ENCODE measurements at regions not wholly inside any gene's neighbourhood (a gene's known extent, or its start where the extent isn't known, plus 50 kb on each side); places are given as distances from the start of the nearest gene placed in this dataset.

DNA sequence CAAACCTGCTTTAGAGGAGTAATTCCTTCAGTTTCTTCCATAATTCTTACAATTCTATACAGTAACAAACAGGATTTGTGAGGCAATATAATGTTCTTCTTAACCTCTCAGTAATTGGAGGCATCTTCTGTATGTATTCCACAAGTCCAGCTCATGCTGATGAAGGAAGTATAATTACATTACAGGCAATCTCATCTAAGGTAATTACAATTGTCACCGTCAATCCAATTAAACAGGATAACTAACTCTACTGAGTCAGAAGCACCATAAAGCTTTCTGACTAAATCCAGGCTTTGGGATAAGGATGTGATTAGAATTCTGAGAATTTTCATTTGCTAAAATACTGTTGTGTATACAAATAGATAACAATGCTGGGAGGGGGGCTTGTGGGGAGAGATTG lies 115.2 kb upstream of the SEMA6D start:
- H2BK15ac ChIP-seq (ENCODE audit: low read depth, low read length), result no peak overlapping the region
- H3K4me1 ChIP-seq (ENCODE audit: insufficient read depth, low read length), result peaks cover 5% of the 10 kb centered on the region; the same call in 1 of the 2 replicates
- no peaks in the 10 kb centered on the region for H3K79me1 ChIP-seq (ENCODE audit: insufficient read depth, low read depth, low read length, poor library complexity, severe bottlenecking)
- no peak overlapping the region for H2BK120ac ChIP-seq (ENCODE audit: low read depth, low read length, poor library complexity, severe bottlenecking)
- Mint-ChIP-seq H3K4me3 (no peak overlapping the region), H3K27ac (no peak overlapping the region), H3K9me3 (peaks cover 0 to 2% of the 10 kb centered on the region in 2 experiments; a peak in 1 of 5 replicates), H3K4me1 (peaks cover 16 to 23% of the 10 kb centered on the region in 2 experiments), H3K27me3 (ENCODE audit: low read depth) (no peaks in the 10 kb centered on the region), H3K36me3 (ENCODE audit: insufficient read depth in 1 of 3, low read depth in 3 of 3) (no peaks in the 10 kb centered on the region; a peak in 1 of 7 replicates)
- H3K4me2 ChIP-seq (ENCODE audit: insufficient read depth, insufficient read length, low read length), result no peak overlapping the region
- no peak overlapping the region for H3K23ac ChIP-seq (ENCODE audit: insufficient read length, low read depth, low read length)
- no peak overlapping the region for H2BK5ac ChIP-seq (ENCODE audit: insufficient read length, low read length)
- no peak overlapping the region for H4K8ac ChIP-seq (replicated peaks; ENCODE audit: insufficient read length, low read depth, low read length)
- no peak overlapping the region for H3T11ph ChIP-seq (ENCODE audit: low read length)
- H3K27ac ChIP-seq (ENCODE audit: insufficient read length, low read depth, low read length), result no peak overlapping the region
- no peak overlapping the region for H3K18ac ChIP-seq (ENCODE audit: insufficient read length, low read depth, low read length)
- H4K5ac ChIP-seq (ENCODE audit: insufficient read length, low read depth, low read length), result no peak overlapping the region
- H3K23me2 ChIP-seq (ENCODE audit: insufficient read length, low read depth, low read length, poor library complexity, severe bottlenecking), result no peaks in the 10 kb centered on the region
- no peak overlapping the region for H2AFZ ChIP-seq (ENCODE audit: low read length)
- no peak overlapping the region for H3K9ac ChIP-seq (ENCODE audit: extremely low read depth, insufficient read length, low read length)
- WGBS (ENCODE audit: extremely low coverage, insufficient read length, low lambda C conversion rate), result no CpG with 5 or more reads among the region's 1 CpG
- no peak overlapping the region for H2BK12ac ChIP-seq (ENCODE audit: insufficient read length, low read depth, low read length)
- no peak overlapping the region for H3K56ac ChIP-seq (ENCODE audit: insufficient read length, low read depth, low read length)
- TF ChIP-seq, protein P1, sequence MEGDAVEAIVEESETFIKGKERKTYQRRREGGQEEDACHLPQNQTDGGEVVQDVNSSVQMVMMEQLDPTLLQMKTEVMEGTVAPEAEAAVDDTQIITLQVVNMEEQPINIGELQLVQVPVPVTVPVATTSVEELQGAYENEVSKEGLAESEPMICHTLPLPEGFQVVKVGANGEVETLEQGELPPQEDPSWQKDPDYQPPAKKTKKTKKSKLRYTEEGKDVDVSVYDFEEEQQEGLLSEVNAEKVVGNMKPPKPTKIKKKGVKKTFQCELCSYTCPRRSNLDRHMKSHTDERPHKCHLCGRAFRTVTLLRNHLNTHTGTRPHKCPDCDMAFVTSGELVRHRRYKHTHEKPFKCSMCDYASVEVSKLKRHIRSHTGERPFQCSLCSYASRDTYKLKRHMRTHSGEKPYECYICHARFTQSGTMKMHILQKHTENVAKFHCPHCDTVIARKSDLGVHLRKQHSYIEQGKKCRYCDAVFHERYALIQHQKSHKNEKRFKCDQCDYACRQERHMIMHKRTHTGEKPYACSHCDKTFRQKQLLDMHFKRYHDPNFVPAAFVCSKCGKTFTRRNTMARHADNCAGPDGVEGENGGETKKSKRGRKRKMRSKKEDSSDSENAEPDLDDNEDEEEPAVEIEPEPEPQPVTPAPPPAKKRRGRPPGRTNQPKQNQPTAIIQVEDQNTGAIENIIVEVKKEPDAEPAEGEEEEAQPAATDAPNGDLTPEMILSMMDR (conservative IDR thresholded peaks at IDR 0.05), result no peak
- no peaks in the 10 kb centered on the region for H3K79me2 ChIP-seq (ENCODE audit: insufficient read depth, low read length)
- DNase-seq, result no peak
- H3K27me3 ChIP-seq (ENCODE audit: insufficient read depth, low read length), result no peaks in the 10 kb centered on the region
- H4K20me1 ChIP-seq (ENCODE audit: control insufficient read depth, insufficient read depth, insufficient read length), result no peaks in the 10 kb centered on the region
- no peak overlapping the region for H2BK20ac ChIP-seq (ENCODE audit: low read depth, low read length, poor library complexity, severe bottlenecking)
- H2AK5ac ChIP-seq (ENCODE audit: insufficient read length, low read length), result no peak overlapping the region
- H3K9me3 ChIP-seq (ENCODE audit: control insufficient read depth, low read depth, low read length), result no peaks in the 10 kb centered on the region
- no peak overlapping the region for H3K14ac ChIP-seq (ENCODE audit: insufficient read depth, low read length)
- no peak overlapping the region for H4K91ac ChIP-seq (ENCODE audit: insufficient read length, low read depth, low read length)
- no peak overlapping the region for H3K4ac ChIP-seq (ENCODE audit: low read depth, low read length)

Data from H9 (cell line).